ENCODE measurements at regions not wholly inside any gene's neighbourhood (a gene's known extent, or its start where the extent isn't known, plus 50 kb on each side); places are given as distances from the start of the nearest gene placed in this dataset.

GRCh38 chr2:17249249-17249648 lies 269.0 kb downstream of the RAD51AP2 start:
- TF ChIP-seq, protein P1, sequence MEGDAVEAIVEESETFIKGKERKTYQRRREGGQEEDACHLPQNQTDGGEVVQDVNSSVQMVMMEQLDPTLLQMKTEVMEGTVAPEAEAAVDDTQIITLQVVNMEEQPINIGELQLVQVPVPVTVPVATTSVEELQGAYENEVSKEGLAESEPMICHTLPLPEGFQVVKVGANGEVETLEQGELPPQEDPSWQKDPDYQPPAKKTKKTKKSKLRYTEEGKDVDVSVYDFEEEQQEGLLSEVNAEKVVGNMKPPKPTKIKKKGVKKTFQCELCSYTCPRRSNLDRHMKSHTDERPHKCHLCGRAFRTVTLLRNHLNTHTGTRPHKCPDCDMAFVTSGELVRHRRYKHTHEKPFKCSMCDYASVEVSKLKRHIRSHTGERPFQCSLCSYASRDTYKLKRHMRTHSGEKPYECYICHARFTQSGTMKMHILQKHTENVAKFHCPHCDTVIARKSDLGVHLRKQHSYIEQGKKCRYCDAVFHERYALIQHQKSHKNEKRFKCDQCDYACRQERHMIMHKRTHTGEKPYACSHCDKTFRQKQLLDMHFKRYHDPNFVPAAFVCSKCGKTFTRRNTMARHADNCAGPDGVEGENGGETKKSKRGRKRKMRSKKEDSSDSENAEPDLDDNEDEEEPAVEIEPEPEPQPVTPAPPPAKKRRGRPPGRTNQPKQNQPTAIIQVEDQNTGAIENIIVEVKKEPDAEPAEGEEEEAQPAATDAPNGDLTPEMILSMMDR (IDR thresholded peaks at IDR 0.05; ENCODE audit: unreplicated experiment) = no peak
- Mint-ChIP-seq H3K27me3 (ENCODE audit: low read depth) (peaks cover 6% of the 10 kb centered on the region), H3K4me1 (peaks cover 16% of the 10 kb centered on the region), H3K27ac (no peak overlapping the region), H3K36me3 (no peaks in the 10 kb centered on the region), H3K4me3 (no peak overlapping the region), H3K9me3 (no peaks in the 10 kb centered on the region)
- DNase-seq (ENCODE audit: low spot score in 2 of 2, unreplicated experiment in 2 of 2) = no peak

- Mint-ChIP-seq H3K27ac (no peak overlapping the region), H3K4me3 (no peak overlapping the region), H3K36me3 (no peaks in the 10 kb centered on the region), H3K4me1 (peaks cover 17% of the 10 kb centered on the region), H3K27me3 (ENCODE audit: low read depth) (peaks cover 6% of the 10 kb centered on the region), H3K9me3 (no peaks in the 10 kb centered on the region)
- TF ChIP-seq, protein P1 (IDR thresholded peaks at IDR 0.05; ENCODE audit: unreplicated experiment) = no peak
- DNase-seq (ENCODE audit: low spot score in 2 of 2, unreplicated experiment in 2 of 2) = no peak
Measured at GRCh38 chr2:17245906-17246305, 272.3 kb downstream of the RAD51AP2 start.

GRCh38 chr2:17242813-17243485 lies 275.3 kb downstream of the RAD51AP2 start:
- peaks cover under 1% of the 10 kb centered on the region for H3K27me3 Mint-ChIP-seq (ENCODE audit: low read depth)
- no peaks in the 10 kb centered on the region for H3K36me3 Mint-ChIP-seq
- TF ChIP-seq, protein P1 (IDR thresholded peaks at IDR 0.05; ENCODE audit: unreplicated experiment) = no peak
- peaks cover 17% of the 10 kb centered on the region for H3K4me1 Mint-ChIP-seq
- no peak overlapping the region for H3K4me3 Mint-ChIP-seq
- no peak overlapping the region for H3K27ac Mint-ChIP-seq
- no peaks in the 10 kb centered on the region for H3K9me3 Mint-ChIP-seq
- no peak for DNase-seq (ENCODE audit: low spot score in 2 of 2, unreplicated experiment in 2 of 2)

GRCh38 chr2:17239550-17239949 lies 278.7 kb downstream of the RAD51AP2 start:
- DNase-seq (ENCODE audit: low spot score in 2 of 2, unreplicated experiment in 2 of 2) = no peak
- Mint-ChIP-seq H3K27me3 (ENCODE audit: low read depth) (peaks cover 5% of the 10 kb centered on the region), H3K27ac (no peak overlapping the region), H3K4me1 (peaks cover 2% of the 10 kb centered on the region), H3K9me3 (peaks cover 6% of the 10 kb centered on the region), H3K4me3 (no peak overlapping the region), H3K36me3 (no peaks in the 10 kb centered on the region)
- TF ChIP-seq, protein P1 (IDR thresholded peaks at IDR 0.05; ENCODE audit: unreplicated experiment) = no peak

- peaks cover 11% of the 10 kb centered on the region for H3K9me3 Mint-ChIP-seq
- H3K36me3 Mint-ChIP-seq = no peaks in the 10 kb centered on the region
- peaks cover 2% of the 10 kb centered on the region for H3K4me1 Mint-ChIP-seq
- TF ChIP-seq, protein P1 (IDR thresholded peaks at IDR 0.05; ENCODE audit: unreplicated experiment) = no peak
- H3K27ac Mint-ChIP-seq = no peak overlapping the region
- no peak overlapping the region for H3K4me3 Mint-ChIP-seq
- peaks cover 5% of the 10 kb centered on the region for H3K27me3 Mint-ChIP-seq (ENCODE audit: low read depth)
- no peak for DNase-seq (ENCODE audit: low spot score in 2 of 2, unreplicated experiment in 2 of 2)
Measured at GRCh38 chr2:17235167-17235566, 283.1 kb downstream of the RAD51AP2 start.
